ENCODE measurements at regions not wholly inside any gene's neighbourhood (a gene's known extent, or its start where the extent isn't known, plus 50 kb on each side); places are given as distances from the start of the nearest gene placed in this dataset.

GRCh38 chr6:50249493-50249892 is 199.8 kb upstream of the DEFB112 start:
- TF ChIP-seq CTCF (IDR thresholded peaks at IDR 0.05) (no peak), POLR2A (IDR thresholded peaks at IDR 0.05) (no peak)
